HEK293 (cell line): ENCODE measurements at regions not wholly inside any gene's neighbourhood (a gene's known extent, or its start where the extent isn't known, plus 50 kb on each side); places are given as distances from the start of the nearest gene placed in this dataset.

Experiments used
- CTCF ChIA-PET: fragments of 350-600 bp; formaldehyde crosslinking; extraction: SDS; loops from one replicate; lab custom pipeline; 2021; ENCODE audit warnings: antibody characterized with exemption; lab: Yijun Ruan, JAX
- POLR2A ChIA-PET: fragments of 300-600 bp; formaldehyde crosslinking; extraction: SDS; loops from one replicate; lab custom pipeline; 2020; ENCODE audit warnings: antibody characterized with exemption, inconsistent platforms; lab: Yijun Ruan, JAX
- H3K27ac ChIP-seq: fragments of 200-500 bp; sonication (Bioruptor generic); 2 replicates; pipeline ENCODE4 v1.5.1; 2014; ENCODE audit warnings: low read depth, low read length, control low read depth, inconsistent platforms; ENCODE audit errors: extremely low read depth
- H3K36me3 ChIP-seq, 2 experiments: fragments of 200-500 bp in 1 of 2; sonication (Bioruptor generic) in 1 of 2; 1 replicate in 1 of 2; 2 replicates in 1 of 2; pipeline ENCODE4 v1.5.1; 2014 to 2017; ENCODE audit warnings: inconsistent platforms in 2 of 2, low read length in 2 of 2; ENCODE audit not compliant: control insufficient read depth in 2 of 2, insufficient read depth in 1 of 2
- H3K4me1 ChIP-seq: fragments of 200-500 bp; sonication (Bioruptor generic); 2 replicates; pipeline ENCODE4 v1.5.1; 2014; ENCODE audit warnings: mild to moderate bottlenecking, low read length, inconsistent platforms; ENCODE audit not compliant: control insufficient read depth, insufficient read depth
- H3K4me3 ChIP-seq: 2 replicates; pipeline ENCODE4 v1.5.1; 2011; ENCODE audit warnings: low read depth, mild to moderate bottlenecking, control low read depth, low read length, moderate library complexity
- H3K9me3 ChIP-seq: fragments of 200-500 bp; sonication (Bioruptor generic); 2 replicates; pipeline ENCODE4 v1.5.1; 2014; ENCODE audit warnings: low read depth, low read length, inconsistent platforms; ENCODE audit not compliant: control insufficient read depth, insufficient read depth
- HOXD13 ChIP-seq: sonication (generic); formaldehyde crosslinking; IDR thresholded peaks from 2 replicates; pipeline ENCODE4 v1.8.0; 2022; ENCODE audit warnings: missing genetic modification reagents, borderline replicate concordance
- OSR2 ChIP-seq: fragments of 450-650 bp; formaldehyde crosslinking; IDR thresholded peaks from 2 replicates; pipeline ENCODE4 v1.5.1; 2016; ENCODE audit warnings: missing biosample characterization, missing genetic modification characterization
- YY1 ChIP-seq: fragments of 450-650 bp; formaldehyde crosslinking; IDR thresholded peaks from 2 replicates; pipeline ENCODE4 v1.5.1; 2018; ENCODE audit warnings: missing biosample characterization, missing genetic modification characterization
- YY2 ChIP-seq: fragments of 450-650 bp; formaldehyde crosslinking; IDR thresholded peaks from 2 replicates; pipeline ENCODE4 v1.5.1; 2016; ENCODE audit warnings: missing biosample characterization, missing genetic modification characterization
- ZBTB48 ChIP-seq: fragments of 450-650 bp; formaldehyde crosslinking; IDR thresholded peaks from 2 replicates; pipeline ENCODE4 v1.5.1; 2016; ENCODE audit warnings: missing biosample characterization, missing genetic modification characterization
- ZBTB8A ChIP-seq: fragments of 450-650 bp; formaldehyde crosslinking; IDR thresholded peaks from 2 replicates; pipeline ENCODE4 v1.5.1; 2016; ENCODE audit warnings: missing biosample characterization, missing genetic modification characterization
- ZFHX2 ChIP-seq: fragments of 450-650 bp; formaldehyde crosslinking; conservative IDR thresholded peaks from 2 replicates; pipeline ENCODE4 v1.5.1; 2016; ENCODE audit warnings: missing biosample characterization, missing genetic modification characterization
- ZNF114 ChIP-seq: fragments of 450-650 bp; formaldehyde crosslinking; IDR thresholded peaks from 2 replicates; pipeline ENCODE4 v1.5.0; 2017; ENCODE audit warnings: missing biosample characterization, missing genetic modification characterization
- ZNF2 ChIP-seq: fragments of 450-650 bp; formaldehyde crosslinking; IDR thresholded peaks from 2 replicates; pipeline ENCODE4 v1.5.1; 2016; ENCODE audit warnings: missing biosample characterization, missing genetic modification characterization
- ZNF214 ChIP-seq: fragments of 450-650 bp; formaldehyde crosslinking; IDR thresholded peaks from 2 replicates; pipeline ENCODE4 v1.5.1; 2017; ENCODE audit warnings: missing biosample characterization, mild to moderate bottlenecking, missing genetic modification characterization, borderline replicate concordance
- ZNF274 ChIP-seq, 2 experiments: fragments of 200-500 bp in 1 of 2; fragments of 450-650 bp in 1 of 2; sonication (Bioruptor generic) in 1 of 2; formaldehyde crosslinking in 1 of 2; IDR thresholded peaks; 2 replicates each; pipeline versions ENCODE4 v1.5.1 to v1.6.1; 2014 to 2016; ENCODE audit warnings: borderline replicate concordance in 1 of 2, inconsistent platforms in 1 of 2, low read length in 1 of 2, missing biosample characterization in 1 of 2, missing genetic modification characterization in 1 of 2
- ZNF302 ChIP-seq: fragments of 450-650 bp; formaldehyde crosslinking; IDR thresholded peaks from 2 replicates; pipeline ENCODE4 v1.5.1; 2016; ENCODE audit warnings: missing biosample characterization, missing genetic modification characterization, low read depth
- ZNF354C ChIP-seq: fragments of 450-650 bp; formaldehyde crosslinking; IDR thresholded peaks from 2 replicates; pipeline ENCODE4 v1.5.1; 2016; ENCODE audit warnings: missing biosample characterization, missing genetic modification characterization, low read depth, borderline replicate concordance
- ZNF391 ChIP-seq: fragments of 450-650 bp; formaldehyde crosslinking; IDR thresholded peaks from 2 replicates; pipeline ENCODE4 v1.5.1; 2016; ENCODE audit warnings: low read depth, missing biosample characterization, missing genetic modification characterization, borderline replicate concordance
- ZNF558 ChIP-seq: fragments of 450-650 bp; formaldehyde crosslinking; IDR thresholded peaks from 2 replicates; pipeline ENCODE4 v1.5.1; 2016; ENCODE audit warnings: missing biosample characterization, missing genetic modification characterization
- ZNF626 ChIP-seq: fragments of 450-650 bp; sonication (Bioruptor Pico); formaldehyde crosslinking; IDR thresholded peaks from 2 replicates; pipeline ENCODE4 v1.5.1; 2018; ENCODE audit warnings: missing biosample characterization, missing genetic modification characterization, inconsistent platforms
- ZNF785 ChIP-seq: fragments of 450-650 bp; formaldehyde crosslinking; IDR thresholded peaks from 2 replicates; pipeline ENCODE4 v1.5.1; 2016; ENCODE audit warnings: missing biosample characterization, missing genetic modification characterization
- TF ChIP-seq, protein P1 (sequence below): fragments of 450-650 bp; formaldehyde crosslinking; IDR thresholded peaks from 2 replicates; pipeline ENCODE4 v1.5.1; 2016; ENCODE audit warnings: missing biosample characterization, missing genetic modification characterization
- TF ChIP-seq, protein P2 (sequence below): fragments of 450-650 bp; formaldehyde crosslinking; IDR thresholded peaks from 2 replicates; pipeline ENCODE4 v1.5.1; 2017; ENCODE audit warnings: missing biosample characterization, mild to moderate bottlenecking, missing genetic modification characterization, moderate library complexity
- TF ChIP-seq, protein P3 (sequence below): fragments of 450-650 bp; formaldehyde crosslinking; IDR thresholded peaks from 2 replicates; pipeline ENCODE4 v1.5.1; 2016; ENCODE audit warnings: missing biosample characterization, missing genetic modification characterization
- TF ChIP-seq, protein P4 (sequence below): fragments of 450-650 bp; formaldehyde crosslinking; IDR thresholded peaks from 2 replicates; pipeline ENCODE4 v1.5.1; 2016; ENCODE audit warnings: missing biosample characterization, missing genetic modification characterization
- TF ChIP-seq, protein P5 (sequence below): fragments of 450-650 bp; formaldehyde crosslinking; IDR thresholded peaks from 2 replicates; pipeline ENCODE4 v1.5.1; 2016; ENCODE audit warnings: missing biosample characterization, missing genetic modification characterization
- TF ChIP-seq, protein P6 (sequence below): fragments of 450-650 bp; formaldehyde crosslinking; IDR thresholded peaks from 2 replicates; pipeline ENCODE4 v1.5.1; 2016; ENCODE audit warnings: missing biosample characterization, missing genetic modification characterization

DNA sequence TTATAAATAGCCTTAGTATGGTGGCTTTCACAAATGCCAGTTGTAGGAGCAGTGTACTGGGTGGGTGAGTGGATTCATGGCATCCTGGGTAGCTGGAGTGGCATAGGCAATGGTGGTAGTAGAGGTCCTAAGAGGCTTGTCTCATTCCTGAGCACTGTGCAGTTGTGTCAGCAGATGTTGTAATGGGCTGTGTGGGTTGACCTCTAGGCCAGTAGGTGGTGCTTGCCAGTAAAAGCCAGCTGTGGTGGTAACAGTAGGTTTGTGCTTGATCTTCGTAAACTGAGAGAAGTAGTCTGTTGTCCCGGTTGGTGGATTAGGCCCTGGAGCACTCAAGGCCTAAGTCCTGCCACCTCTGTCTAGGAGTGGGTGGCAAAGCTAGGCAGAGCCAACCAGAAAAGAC, 149.7 kb upstream of the SUCLG2 start:
- TF ChIP-seq ZNF114 (no peak), HOXD13 (CRISPR knock-in tag) (no peak), ZBTB8A (tag by site-specific recombination) (no peak), YY1 (tag by site-specific recombination) (no peak), ZNF214 (no peak)
- TF ChIP-seq, protein P1, sequence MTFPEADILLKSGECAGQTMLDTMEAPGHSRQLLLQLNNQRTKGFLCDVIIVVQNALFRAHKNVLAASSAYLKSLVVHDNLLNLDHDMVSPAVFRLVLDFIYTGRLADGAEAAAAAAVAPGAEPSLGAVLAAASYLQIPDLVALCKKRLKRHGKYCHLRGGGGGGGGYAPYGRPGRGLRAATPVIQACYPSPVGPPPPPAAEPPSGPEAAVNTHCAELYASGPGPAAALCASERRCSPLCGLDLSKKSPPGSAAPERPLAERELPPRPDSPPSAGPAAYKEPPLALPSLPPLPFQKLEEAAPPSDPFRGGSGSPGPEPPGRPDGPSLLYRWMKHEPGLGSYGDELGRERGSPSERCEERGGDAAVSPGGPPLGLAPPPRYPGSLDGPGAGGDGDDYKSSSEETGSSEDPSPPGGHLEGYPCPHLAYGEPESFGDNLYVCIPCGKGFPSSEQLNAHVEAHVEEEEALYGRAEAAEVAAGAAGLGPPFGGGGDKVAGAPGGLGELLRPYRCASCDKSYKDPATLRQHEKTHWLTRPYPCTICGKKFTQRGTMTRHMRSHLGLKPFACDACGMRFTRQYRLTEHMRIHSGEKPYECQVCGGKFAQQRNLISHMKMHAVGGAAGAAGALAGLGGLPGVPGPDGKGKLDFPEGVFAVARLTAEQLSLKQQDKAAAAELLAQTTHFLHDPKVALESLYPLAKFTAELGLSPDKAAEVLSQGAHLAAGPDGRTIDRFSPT (tag by site-specific recombination), result no peak
- Histone ChIP-seq H3K4me1 (no peaks in the 10 kb centered on the region), H3K36me3 (no peaks in the 10 kb centered on the region), H3K4me3 (no peak overlapping the region), H3K27ac (no peak overlapping the region), H3K9me3 (no peaks in the 10 kb centered on the region)
- POLR2A ChIA-PET, result no interaction called here
- CTCF ChIA-PET, result no interaction called here

DNA sequence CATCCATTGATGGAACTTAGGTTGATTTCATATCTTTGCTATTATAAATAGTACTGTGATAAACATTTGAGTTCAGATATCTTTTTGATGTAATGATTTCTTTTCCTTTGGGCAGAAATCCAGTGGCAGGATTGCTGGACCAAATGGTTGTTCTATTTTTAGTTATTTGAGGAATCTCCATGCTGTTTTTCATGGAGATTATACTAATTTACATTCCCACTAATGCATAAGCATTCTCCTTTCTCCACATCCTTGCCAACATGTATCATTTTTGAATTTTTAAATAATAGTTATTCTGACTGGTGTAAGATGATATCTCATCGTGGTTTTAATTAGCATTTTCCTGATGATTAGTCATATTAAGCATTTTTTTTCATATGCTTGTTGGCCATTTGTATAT, 144.0 kb upstream of the SUCLG2 start:
- POLR2A ChIA-PET, result no interaction called here
- no peaks in the 10 kb centered on the region for H3K4me1 ChIP-seq
- H3K4me3 ChIP-seq, result no peak overlapping the region
- CTCF ChIA-PET, result no interaction called here
- no peaks in the 10 kb centered on the region for H3K9me3 ChIP-seq
- no peak overlapping the region for H3K27ac ChIP-seq
- H3K36me3 ChIP-seq, result no peaks in the 10 kb centered on the region
- TF ChIP-seq OSR2 (tag by site-specific recombination) (no peak), ZNF558 (no peak), ZNF354C (tag by site-specific recombination) (no peak), ZNF2 (tag by site-specific recombination) (no peak), ZFHX2 (tag by site-specific recombination) (no peak), YY2 (tag by site-specific recombination) (no peak), ZNF302 (no peak), ZBTB48 (no peak), ZNF274 (IDR thresholded peaks at IDR 0.05; ENCODE audit: low read length) (no peak), ZNF274 (tag by site-specific recombination; IDR thresholded peaks at IDR 0.05; ENCODE audit: borderline replicate concordance) (no peak), ZNF785 (no peak), ZBTB8A (tag by site-specific recombination) (no peak), ZNF391 (no peak), ZNF626 (tag by site-specific recombination) (no peak)
- TF ChIP-seq, protein P2, sequence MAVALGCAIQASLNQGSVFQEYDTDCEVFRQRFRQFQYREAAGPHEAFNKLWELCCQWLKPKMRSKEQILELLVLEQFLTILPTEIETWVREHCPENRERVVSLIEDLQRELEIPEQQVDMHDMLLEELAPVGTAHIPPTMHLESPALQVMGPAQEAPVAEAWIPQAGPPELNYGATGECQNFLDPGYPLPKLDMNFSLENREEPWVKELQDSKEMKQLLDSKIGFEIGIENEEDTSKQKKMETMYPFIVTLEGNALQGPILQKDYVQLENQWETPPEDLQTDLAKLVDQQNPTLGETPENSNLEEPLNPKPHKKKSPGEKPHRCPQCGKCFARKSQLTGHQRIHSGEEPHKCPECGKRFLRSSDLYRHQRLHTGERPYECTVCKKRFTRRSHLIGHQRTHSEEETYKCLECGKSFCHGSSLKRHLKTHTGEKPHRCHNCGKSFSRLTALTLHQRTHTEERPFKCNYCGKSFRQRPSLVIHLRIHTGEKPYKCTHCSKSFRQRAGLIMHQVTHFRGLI (tag by site-specific recombination), result no peak
- TF ChIP-seq, protein P3, sequence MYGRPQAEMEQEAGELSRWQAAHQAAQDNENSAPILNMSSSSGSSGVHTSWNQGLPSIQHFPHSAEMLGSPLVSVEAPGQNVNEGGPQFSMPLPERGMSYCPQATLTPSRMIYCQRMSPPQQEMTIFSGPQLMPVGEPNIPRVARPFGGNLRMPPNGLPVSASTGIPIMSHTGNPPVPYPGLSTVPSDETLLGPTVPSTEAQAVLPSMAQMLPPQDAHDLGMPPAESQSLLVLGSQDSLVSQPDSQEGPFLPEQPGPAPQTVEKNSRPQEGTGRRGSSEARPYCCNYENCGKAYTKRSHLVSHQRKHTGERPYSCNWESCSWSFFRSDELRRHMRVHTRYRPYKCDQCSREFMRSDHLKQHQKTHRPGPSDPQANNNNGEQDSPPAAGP (tag by site-specific recombination), result no peak
- TF ChIP-seq, protein P4, sequence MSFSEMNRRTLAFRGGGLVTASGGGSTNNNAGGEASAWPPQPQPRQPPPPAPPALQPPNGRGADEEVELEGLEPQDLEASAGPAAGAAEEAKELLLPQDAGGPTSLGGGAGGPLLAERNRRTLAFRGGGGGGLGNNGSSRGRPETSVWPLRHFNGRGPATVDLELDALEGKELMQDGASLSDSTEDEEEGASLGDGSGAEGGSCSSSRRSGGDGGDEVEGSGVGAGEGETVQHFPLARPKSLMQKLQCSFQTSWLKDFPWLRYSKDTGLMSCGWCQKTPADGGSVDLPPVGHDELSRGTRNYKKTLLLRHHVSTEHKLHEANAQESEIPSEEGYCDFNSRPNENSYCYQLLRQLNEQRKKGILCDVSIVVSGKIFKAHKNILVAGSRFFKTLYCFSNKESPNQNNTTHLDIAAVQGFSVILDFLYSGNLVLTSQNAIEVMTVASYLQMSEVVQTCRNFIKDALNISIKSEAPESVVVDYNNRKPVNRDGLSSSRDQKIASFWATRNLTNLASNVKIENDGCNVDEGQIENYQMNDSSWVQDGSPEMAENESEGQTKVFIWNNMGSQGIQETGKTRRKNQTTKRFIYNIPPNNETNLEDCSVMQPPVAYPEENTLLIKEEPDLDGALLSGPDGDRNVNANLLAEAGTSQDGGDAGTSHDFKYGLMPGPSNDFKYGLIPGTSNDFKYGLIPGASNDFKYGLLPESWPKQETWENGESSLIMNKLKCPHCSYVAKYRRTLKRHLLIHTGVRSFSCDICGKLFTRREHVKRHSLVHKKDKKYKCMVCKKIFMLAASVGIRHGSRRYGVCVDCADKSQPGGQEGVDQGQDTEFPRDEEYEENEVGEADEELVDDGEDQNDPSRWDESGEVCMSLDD (tag by site-specific recombination), result no peak
- TF ChIP-seq, protein P5, sequence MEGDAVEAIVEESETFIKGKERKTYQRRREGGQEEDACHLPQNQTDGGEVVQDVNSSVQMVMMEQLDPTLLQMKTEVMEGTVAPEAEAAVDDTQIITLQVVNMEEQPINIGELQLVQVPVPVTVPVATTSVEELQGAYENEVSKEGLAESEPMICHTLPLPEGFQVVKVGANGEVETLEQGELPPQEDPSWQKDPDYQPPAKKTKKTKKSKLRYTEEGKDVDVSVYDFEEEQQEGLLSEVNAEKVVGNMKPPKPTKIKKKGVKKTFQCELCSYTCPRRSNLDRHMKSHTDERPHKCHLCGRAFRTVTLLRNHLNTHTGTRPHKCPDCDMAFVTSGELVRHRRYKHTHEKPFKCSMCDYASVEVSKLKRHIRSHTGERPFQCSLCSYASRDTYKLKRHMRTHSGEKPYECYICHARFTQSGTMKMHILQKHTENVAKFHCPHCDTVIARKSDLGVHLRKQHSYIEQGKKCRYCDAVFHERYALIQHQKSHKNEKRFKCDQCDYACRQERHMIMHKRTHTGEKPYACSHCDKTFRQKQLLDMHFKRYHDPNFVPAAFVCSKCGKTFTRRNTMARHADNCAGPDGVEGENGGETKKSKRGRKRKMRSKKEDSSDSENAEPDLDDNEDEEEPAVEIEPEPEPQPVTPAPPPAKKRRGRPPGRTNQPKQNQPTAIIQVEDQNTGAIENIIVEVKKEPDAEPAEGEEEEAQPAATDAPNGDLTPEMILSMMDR, result no peak
- TF ChIP-seq, protein P6, sequence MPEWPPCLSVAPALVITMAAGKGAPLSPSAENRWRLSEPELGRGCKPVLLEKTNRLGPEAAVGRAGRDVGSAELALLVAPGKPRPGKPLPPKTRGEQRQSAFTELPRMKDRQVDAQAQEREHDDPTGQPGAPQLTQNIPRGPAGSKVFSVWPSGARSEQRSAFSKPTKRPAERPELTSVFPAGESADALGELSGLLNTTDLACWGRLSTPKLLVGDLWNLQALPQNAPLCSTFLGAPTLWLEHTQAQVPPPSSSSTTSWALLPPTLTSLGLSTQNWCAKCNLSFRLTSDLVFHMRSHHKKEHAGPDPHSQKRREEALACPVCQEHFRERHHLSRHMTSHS (tag by site-specific recombination), result no peak
